ENCODE measurements at regions not wholly inside any gene's neighbourhood (a gene's known extent, or its start where the extent isn't known, plus 50 kb on each side); places are given as distances from the start of the nearest gene placed in this dataset.

- DNase-seq (ENCODE audit: low read depth, low spot score) (no peak), FAIRE-seq (no peak)
- Histone ChIP-seq H2AFZ (ENCODE audit: low read depth, low read length) (no peak overlapping the region), H3K36me3 (ENCODE audit: control insufficient read depth in 2 of 2, extremely low read depth in 1 of 2, insufficient read depth in 2 of 2, low read length in 2 of 2) (no peaks in the 10 kb centered on the region), H3K9me3 (replicated peaks; ENCODE audit: control insufficient read depth, insufficient read depth, low read length) (peaks cover 2% of the 10 kb centered on the region), H4K20me1 (replicated peaks; ENCODE audit: control insufficient read depth, extremely low read depth, insufficient read depth, low read length) (no peaks in the 10 kb centered on the region), H3K4me3 (replicated peaks in 1 of 3; ENCODE audit: insufficient read depth in 1 of 3, low read depth in 1 of 3, low read length in 3 of 3) (no peak overlapping the region), H3K27me3 (ENCODE audit: control insufficient read depth in 2 of 2, insufficient read depth in 2 of 2, low read length in 2 of 2) (no peaks in the 10 kb centered on the region), H3K79me2 (ENCODE audit: control insufficient read depth, insufficient read depth, low read length) (no peaks in the 10 kb centered on the region), H3K9ac (replicated peaks; ENCODE audit: extremely low read depth, insufficient read depth, low read length) (no peak overlapping the region), H3K27ac (ENCODE audit: insufficient read depth, low read depth, low read length) (no peak overlapping the region), H3K4me2 (ENCODE audit: insufficient read depth, low read length) (no peak overlapping the region), H3K9me1 (replicated peaks; ENCODE audit: control insufficient read depth, extremely low read depth, insufficient read depth, low read length) (no peaks in the 10 kb centered on the region), H3K4me1 (ENCODE audit: control insufficient read depth, extremely low read depth, insufficient read depth, low read length) (no peaks in the 10 kb centered on the region)
- POLR2A ChIA-PET, result no interaction called here
- dilution Hi-C loops (cut with MboI; ENCODE audit: extremely low pct_ligation_motif_present, low sequenced_read_pairs) (no loop called here), intact Hi-C loops (cut with micrococcal nuclease) (no loop called here)
- TF ChIP-seq MYC (IDR thresholded peaks at IDR 0.05; ENCODE audit: low read depth, low read length) (no peak), JUN (IDR thresholded peaks at IDR 0.05; ENCODE audit: borderline replicate concordance, insufficient read depth, insufficient read length, low read depth) (no peak), EZH2 (IDR thresholded peaks at IDR 0.05; ENCODE audit: borderline replicate concordance, low read depth, low read length, severe bottlenecking) (no peak), FOS (IDR thresholded peaks at IDR 0.05; ENCODE audit: borderline replicate concordance, insufficient read depth, low read length) (no peak), GATA2 (IDR thresholded peaks at IDR 0.05; ENCODE audit: insufficient read depth, insufficient read length, low read depth, low read length) (no peak), CTCF (IDR thresholded peaks at IDR 0.05; ENCODE audit: extremely low read depth in 1 of 2, insufficient read depth in 1 of 2, low read depth in 1 of 2, low read length in 2 of 2) (no peak), POLR2A (IDR thresholded peaks at IDR 0.05; ENCODE audit: low read depth, low read length) (no peak), POLR2AphosphoS5 (IDR thresholded peaks at IDR 0.05; ENCODE audit: insufficient read depth, low read depth, low read length) (no peak)
- TF ChIP-seq, protein P1, sequence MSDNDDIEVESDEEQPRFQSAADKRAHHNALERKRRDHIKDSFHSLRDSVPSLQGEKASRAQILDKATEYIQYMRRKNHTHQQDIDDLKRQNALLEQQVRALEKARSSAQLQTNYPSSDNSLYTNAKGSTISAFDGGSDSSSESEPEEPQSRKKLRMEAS (IDR thresholded peaks at IDR 0.05; ENCODE audit: insufficient read depth, insufficient read length), result no peak
- BruUV-seq (replicated peaks), result no TSS peak
- CTCF ChIA-PET, result no interaction called here
These were observed 1217.3 kb downstream of the MAT2B start for GRCh38 chr5:164722702-164723101.

Data from endothelial cell of umbilical vein (primary cell).